B cell (primary cell): ENCODE measurements at regions not wholly inside any gene's neighbourhood (a gene's known extent, or its start where the extent isn't known, plus 50 kb on each side); places are given as distances from the start of the nearest gene placed in this dataset.

Experiments
- ATAC-seq: fragments of 200-7000 bp; cut with Tn5 transposase; one replicate; pipeline ENCODE4 v1.10.0; 2021; ENCODE audit warnings: low read depth, mild to moderate bottlenecking, moderate number of reproducible peaks, moderate library complexity
- CTCF ChIA-PET: fragments of 350-600 bp; sonication (Branson Sonifier 250); formaldehyde crosslinking; loops from one replicate; lab custom pipeline; 2021; ENCODE audit warnings: antibody characterized with exemption, inconsistent platforms; lab: Charles Lee
- POLR2A ChIA-PET: fragments of 350-600 bp; sonication (Branson Sonifier 250); formaldehyde crosslinking; loops from one replicate; lab custom pipeline; 2021; ENCODE audit warnings: antibody characterized with exemption; lab: Charles Lee
- DNase-seq: peaks from one replicate; pipeline ENCODE4 v3.0.0; 2013
- H2AFZ ChIP-seq: 2 replicates; pipeline ENCODE4 v1.6.1; 2012; ENCODE audit warnings: mild to moderate bottlenecking, low read depth, low read length; ENCODE audit not compliant: insufficient read depth, poor library complexity, severe bottlenecking
- H3K27ac ChIP-seq, 2 donors: 1 replicate in 1 of 2; 2 replicates in 1 of 2; pipeline ENCODE4 v1.5.1; 2012 to 2013; ENCODE audit warnings: low read length in 2 of 2, mild to moderate bottlenecking in 2 of 2, moderate library complexity in 1 of 2
- H3K27me3 ChIP-seq, 4 experiments: fragments of 200-600 bp in 1 of 4; sonication (generic) in 1 of 4; replicated peaks in 1 of 4; 1 replicate in 2 of 4; 2 replicates in 2 of 4; pipeline versions ENCODE4 v1.6.1 to v1.7.0; 2013 to 2016; ENCODE audit warnings: low read length in 3 of 4, mild to moderate bottlenecking in 2 of 4, mixed read lengths in 1 of 4, moderate library complexity in 1 of 4; ENCODE audit not compliant: insufficient read depth in 4 of 4, control insufficient read depth in 3 of 4; ENCODE audit errors: control extremely low read depth in 1 of 4
- H3K36me3 ChIP-seq, 2 experiments: replicated peaks in 1 of 2; 1 replicate in 1 of 2; 2 replicates in 1 of 2; pipeline versions ENCODE4 v1.6.1 to v1.7.1; 2013; ENCODE audit warnings: low read length in 1 of 2; ENCODE audit not compliant: insufficient read depth in 2 of 2, control insufficient read depth in 1 of 2; ENCODE audit errors: control extremely low read depth in 1 of 2, extremely low read depth in 1 of 2
- H3K4me1 ChIP-seq, 2 donors: fragments of 200-600 bp in 1 of 2; sonication (generic) in 1 of 2; 1 replicate in 1 of 2; 2 replicates in 1 of 2; pipeline versions ENCODE4 v1.5.1 to v1.6.1; 2013 to 2017; ENCODE audit warnings: low read length in 2 of 2; ENCODE audit not compliant: control insufficient read depth in 2 of 2, insufficient read depth in 2 of 2
- H3K4me2 ChIP-seq: replicated peaks from 2 replicates; pipeline ENCODE3; 2012; ENCODE audit warnings: mild to moderate bottlenecking, low read depth, low read length; ENCODE audit not compliant: poor library complexity, severe bottlenecking
- H3K4me3 ChIP-seq, 5 experiments: fragments of 200-600 bp in 1 of 5; sonication (generic) in 1 of 5; 1 replicate in 3 of 5; 2 replicates in 2 of 5; pipeline versions ENCODE4 v1.5.1 to v1.7.0; 2011 to 2016; ENCODE audit warnings: low read length in 4 of 5, mild to moderate bottlenecking in 4 of 5, low read depth in 2 of 5, control low read depth in 1 of 5, moderate library complexity in 1 of 5; ENCODE audit not compliant: insufficient read depth in 1 of 5; ENCODE audit errors: control extremely low read depth in 1 of 5, extremely low read depth in 1 of 5
- H3K79me2 ChIP-seq: fragments of 200-600 bp; sonication (generic); one replicate; pipeline ENCODE4 v1.6.0; 2016; ENCODE audit warnings: low read length; ENCODE audit not compliant: control insufficient read depth, insufficient read depth
- H3K9ac ChIP-seq: fragments of 200-600 bp; sonication (generic); 2 replicates; pipeline ENCODE4 v1.6.1; 2017; ENCODE audit warnings: mild to moderate bottlenecking, low read length, moderate library complexity
- H3K9me3 ChIP-seq, 3 donors: one replicate each; pipeline versions ENCODE4 v1.6.1 to v1.7.1; 2013; ENCODE audit warnings: low read length in 2 of 3; ENCODE audit not compliant: control insufficient read depth in 2 of 3, insufficient read depth in 1 of 3; ENCODE audit errors: control extremely low read depth in 1 of 3
- H4K20me1 ChIP-seq: 2 replicates; pipeline ENCODE4 v1.6.0; 2012; ENCODE audit warnings: mild to moderate bottlenecking, low read length; ENCODE audit not compliant: insufficient read depth, control insufficient read depth, poor library complexity, severe bottlenecking
- H3K27ac Mint-ChIP-seq: one replicate; pipeline ENCODE4 v1.8.0; 2021; ENCODE audit warnings: mixed read lengths
- H3K27me3 Mint-ChIP-seq: one replicate; pipeline ENCODE4 v1.8.0; 2021; ENCODE audit warnings: mixed read lengths
- H3K4me1 Mint-ChIP-seq: one replicate; pipeline ENCODE4 v1.8.0; 2021; ENCODE audit warnings: mixed read lengths
- H3K4me3 Mint-ChIP-seq: one replicate; pipeline ENCODE4 v1.8.0; 2021; ENCODE audit warnings: mixed read lengths
- H3K9me3 Mint-ChIP-seq: one replicate; pipeline ENCODE4 v1.8.0; 2022; ENCODE audit warnings: mixed read lengths; ENCODE audit not compliant: insufficient read depth
- CTCF ChIP-seq: fragments of 200-600 bp; IDR thresholded peaks from one replicate; pipeline ENCODE4 v1.8.0; 2022; ENCODE audit warnings: antibody characterized with exemption, mild to moderate bottlenecking
- EZH2 ChIP-seq: IDR thresholded peaks from 2 replicates; pipeline ENCODE4 v1.6.1; 2012; ENCODE audit warnings: borderline replicate concordance, low read depth, mild to moderate bottlenecking, moderate library complexity, low read length; ENCODE audit not compliant: insufficient read depth, poor library complexity, severe bottlenecking
- WGBS: methylation state at CpG from one replicate; pipeline ENCODE4 v1.1.5; 2013; ENCODE audit warnings: missing lambda C conversion rate; ENCODE audit not compliant: insufficient coverage; 5-methylcytosine and 5-hydroxymethylcytosine counted together
- intact Hi-C: fragments of 100-400 bp; cut with micrococcal nuclease; formaldehyde crosslinking; loops from one replicate; pipeline ENCODE4 v1.10.0; 2022

GRCh38 chr2:221018262-221018661 is 553.8 kb downstream of the EPHA4 start:
- ATAC-seq (no peak), DNase-seq (no peak)
- no peak overlapping the region for H3K4me2 ChIP-seq
- H3K4me3 ChIP-seq: no peak overlapping the region
- POLR2A ChIA-PET: no interaction called here
- TF ChIP-seq CTCF (no peak), EZH2 (no peak)
- CTCF ChIA-PET: interaction anchor here (0.7 kb wide), 1 partner anchor 14 kb away, joined by 4 read pairs; no protein-coding TSS in a partner anchor
- H3K36me3 ChIP-seq: no peaks in the 10 kb centered on the region
- Mint-ChIP-seq H3K9me3 (no peaks in the 10 kb centered on the region), H3K27me3 (no peaks in the 10 kb centered on the region), H3K27ac (no peak overlapping the region), H3K4me1 (peaks cover 3% of the 10 kb centered on the region), H3K4me3 (no peak overlapping the region)
- no peaks in the 10 kb centered on the region for H3K79me2 ChIP-seq
- no peak overlapping the region for H3K27ac ChIP-seq
- no peaks in the 10 kb centered on the region for H3K4me1 ChIP-seq
- H3K9ac ChIP-seq: no peak overlapping the region
- no peaks in the 10 kb centered on the region for H3K9me3 ChIP-seq
- no peaks in the 10 kb centered on the region for H4K20me1 ChIP-seq
- no peaks in the 10 kb centered on the region for H3K27me3 ChIP-seq
- intact Hi-C loops: no loop called here
- H2AFZ ChIP-seq: no peak overlapping the region
- WGBS: 89% methylated on average over 1 of the region's 1 CpG

- Histone ChIP-seq H3K4me2 (no peak overlapping the region), H2AFZ (no peak overlapping the region), H4K20me1 (no peaks in the 10 kb centered on the region), H3K9ac (no peak overlapping the region), H3K79me2 (no peaks in the 10 kb centered on the region), H3K4me1 (peaks cover 1 to 2% of the 10 kb centered on the region in 2 donors), H3K36me3 (no peaks in the 10 kb centered on the region), H3K9me3 (no peaks in the 10 kb centered on the region), H3K4me3 (no peak overlapping the region), H3K27ac (no peak overlapping the region), H3K27me3 (no peaks in the 10 kb centered on the region)
- Mint-ChIP-seq H3K4me1 (peaks cover 5% of the 10 kb centered on the region), H3K27ac (no peak overlapping the region), H3K27me3 (no peaks in the 10 kb centered on the region), H3K4me3 (no peak overlapping the region), H3K9me3 (no peaks in the 10 kb centered on the region)
- intact Hi-C loops: no loop called here
- ATAC-seq (no peak), DNase-seq (no peak)
- TF ChIP-seq CTCF (no peak), EZH2 (no peak)
- CTCF ChIA-PET: no interaction called here
- 100% methylated on average over 1 of the region's 5 CpGs for WGBS
- POLR2A ChIA-PET: no interaction called here
These were observed 552.4 kb downstream of the EPHA4 start for GRCh38 chr2:221019668-221020067.
